AG04450 (cell line): ENCODE measurements at regions not wholly inside any gene's neighbourhood (a gene's known extent, or its start where the extent isn't known, plus 50 kb on each side); places are given as distances from the start of the nearest gene placed in this dataset.
A peak's percentile ranks its signal among the peaks of the same experiment; 100 is the strongest.
"Not testable (repeated sequence)": the region's sequence is repeated elsewhere in the genome, so short reads cannot be mapped to it uniquely, and the experiment has no call there.

ENCODE experiments used
- CTCF ChIA-PET: fragments of 300-600, 350-600 bp; formaldehyde crosslinking; extraction: SDS; loops from one replicate; lab custom pipeline; 2022; ENCODE audit warnings: antibody characterized with exemption, inconsistent platforms; lab: Charles Lee
- POLR2A ChIA-PET: fragments of 350-600 bp; formaldehyde crosslinking; extraction: SDS; loops from one replicate; lab custom pipeline; 2021; ENCODE audit warnings: antibody characterized with exemption, inconsistent platforms; lab: Yijun Ruan, JAX
- DNase-seq: peaks from one replicate; pipeline ENCODE4 v3.0.0-alpha.2; 2011; ENCODE audit warnings: low read depth, low spot score
- H3K27ac ChIP-seq: one replicate; pipeline ENCODE4 v1.5.1; 2012; ENCODE audit warnings: low read depth, low read length, control low read depth
- H3K27me3 ChIP-seq: one replicate; pipeline ENCODE4 v1.6.0; 2012; ENCODE audit warnings: low read length; ENCODE audit not compliant: control insufficient read depth, insufficient read depth
- H3K4me3 ChIP-seq: 2 replicates; pipeline ENCODE4 v1.5.1; 2011; ENCODE audit warnings: mild to moderate bottlenecking, low read depth, low read length, control low read depth
- H3K9me3 ChIP-seq: 2 replicates; pipeline ENCODE4 v1.5.1; 2012; ENCODE audit warnings: low read length; ENCODE audit not compliant: control insufficient read depth, insufficient read depth
- TF ChIP-seq, protein P1 (sequence below): IDR thresholded peaks from 2 replicates; pipeline ENCODE4 v1.5.1; 2011; ENCODE audit warnings: low read depth, low read length, control low read depth, inconsistent platforms

DNA sequence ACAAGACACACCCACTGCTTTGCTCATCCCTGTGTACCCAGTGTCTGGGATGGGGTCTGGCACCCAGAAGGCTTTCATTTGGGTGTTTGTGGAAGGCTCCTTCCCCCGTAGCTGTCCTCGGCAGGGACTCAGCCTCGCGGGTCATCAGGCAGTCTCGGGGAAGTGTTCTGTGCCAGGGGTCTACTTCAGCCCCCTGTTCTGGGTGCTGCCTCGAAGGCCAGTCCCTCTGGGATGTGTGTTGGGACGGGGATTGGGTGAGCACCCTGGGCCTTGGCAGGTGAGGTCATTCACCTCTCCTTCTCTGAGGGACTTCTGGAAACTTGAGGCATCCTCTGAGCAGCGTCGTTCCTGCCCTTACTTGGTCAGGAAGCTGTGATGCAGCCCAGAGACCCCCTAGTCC, 65.5 kb downstream of the RPUSD4 start:
- no peak for DNase-seq
- Histone ChIP-seq H3K9me3 (no peaks in the 10 kb centered on the region; the same call in 1 of the 2 replicates), H3K27me3 (peaks cover 52% of the 10 kb centered on the region), H3K27ac (no peak overlapping the region), H3K4me3 (no peak overlapping the region)
- TF ChIP-seq, protein P1, sequence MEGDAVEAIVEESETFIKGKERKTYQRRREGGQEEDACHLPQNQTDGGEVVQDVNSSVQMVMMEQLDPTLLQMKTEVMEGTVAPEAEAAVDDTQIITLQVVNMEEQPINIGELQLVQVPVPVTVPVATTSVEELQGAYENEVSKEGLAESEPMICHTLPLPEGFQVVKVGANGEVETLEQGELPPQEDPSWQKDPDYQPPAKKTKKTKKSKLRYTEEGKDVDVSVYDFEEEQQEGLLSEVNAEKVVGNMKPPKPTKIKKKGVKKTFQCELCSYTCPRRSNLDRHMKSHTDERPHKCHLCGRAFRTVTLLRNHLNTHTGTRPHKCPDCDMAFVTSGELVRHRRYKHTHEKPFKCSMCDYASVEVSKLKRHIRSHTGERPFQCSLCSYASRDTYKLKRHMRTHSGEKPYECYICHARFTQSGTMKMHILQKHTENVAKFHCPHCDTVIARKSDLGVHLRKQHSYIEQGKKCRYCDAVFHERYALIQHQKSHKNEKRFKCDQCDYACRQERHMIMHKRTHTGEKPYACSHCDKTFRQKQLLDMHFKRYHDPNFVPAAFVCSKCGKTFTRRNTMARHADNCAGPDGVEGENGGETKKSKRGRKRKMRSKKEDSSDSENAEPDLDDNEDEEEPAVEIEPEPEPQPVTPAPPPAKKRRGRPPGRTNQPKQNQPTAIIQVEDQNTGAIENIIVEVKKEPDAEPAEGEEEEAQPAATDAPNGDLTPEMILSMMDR, result no peak
- CTCF ChIA-PET, result interaction anchor here (1.1 kb wide), 1 partner anchor 17 kb away, joined by 13 read pairs; no protein-coding TSS in a partner anchor
- POLR2A ChIA-PET, result no interaction called here

DNA sequence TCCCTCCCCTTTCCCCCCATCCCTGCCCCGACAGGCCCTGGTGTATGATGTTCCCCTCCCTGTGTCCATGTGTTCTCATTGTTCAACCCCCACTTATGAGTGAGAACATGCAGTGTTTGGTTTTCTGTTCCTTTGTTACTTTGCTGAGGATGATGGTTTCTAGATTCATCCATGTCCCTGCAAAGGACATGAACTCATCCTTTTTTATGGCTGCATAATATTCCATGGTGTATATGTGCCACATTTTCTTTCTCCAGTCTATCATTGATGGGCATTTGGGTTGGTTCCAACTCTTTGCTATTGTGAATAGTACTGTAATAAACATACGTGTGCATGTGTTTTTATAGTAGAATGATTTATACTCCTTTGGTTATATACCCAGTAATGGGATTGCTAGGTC, 68.0 kb downstream of the RPUSD4 start:
- H3K27ac ChIP-seq, H3K4me3 ChIP-seq, H3K9me3 ChIP-seq, POLR2A ChIA-PET, CTCF ChIA-PET, DNase-seq: not testable (repeated sequence)
- H3K27me3 ChIP-seq, result peaks cover 42% of the 10 kb centered on the region

DNA sequence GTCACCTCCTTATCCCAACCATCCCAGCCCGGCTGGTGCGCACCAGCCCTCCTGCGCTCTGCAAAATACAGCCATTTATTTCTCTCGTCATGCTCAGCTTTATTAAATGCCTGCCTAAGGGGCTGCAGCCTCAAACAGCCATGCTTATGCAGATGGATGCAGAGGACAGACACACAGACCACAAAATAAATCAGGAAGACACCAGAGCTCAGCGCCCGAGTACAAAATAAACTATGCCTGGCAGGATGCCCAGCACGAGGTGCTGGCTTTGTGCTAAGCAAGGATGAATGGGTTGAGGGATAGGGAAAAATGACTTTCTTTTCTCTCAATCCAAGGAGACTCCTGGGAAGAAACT, 70.5 kb downstream of the RPUSD4 start:
- Histone ChIP-seq H3K27me3 (peaks cover 47% of the 10 kb centered on the region), H3K4me3 (no peak overlapping the region), H3K9me3 (no peaks in the 10 kb centered on the region; the same call in 1 of the 2 replicates), H3K27ac (peak overlapping the region; percentile 21)
- TF ChIP-seq, protein P1, result no peak
- ChIA-PET CTCF (interaction anchor here (0.5 to 1.8 kb wide), 3 partner anchors 25 to 218 kb away, joined by 5 to 7 read pairs (median 6); no protein-coding TSS in a partner anchor), POLR2A (interaction anchor here (0.7 to 2.4 kb wide), 8 partner anchors 9 to 238 kb away, joined by 3 to 11 read pairs (median 4); partner anchors contain the start of genes DCPS, FAM118B, PUS3 and RPUSD4)
- no peak for DNase-seq

DNA sequence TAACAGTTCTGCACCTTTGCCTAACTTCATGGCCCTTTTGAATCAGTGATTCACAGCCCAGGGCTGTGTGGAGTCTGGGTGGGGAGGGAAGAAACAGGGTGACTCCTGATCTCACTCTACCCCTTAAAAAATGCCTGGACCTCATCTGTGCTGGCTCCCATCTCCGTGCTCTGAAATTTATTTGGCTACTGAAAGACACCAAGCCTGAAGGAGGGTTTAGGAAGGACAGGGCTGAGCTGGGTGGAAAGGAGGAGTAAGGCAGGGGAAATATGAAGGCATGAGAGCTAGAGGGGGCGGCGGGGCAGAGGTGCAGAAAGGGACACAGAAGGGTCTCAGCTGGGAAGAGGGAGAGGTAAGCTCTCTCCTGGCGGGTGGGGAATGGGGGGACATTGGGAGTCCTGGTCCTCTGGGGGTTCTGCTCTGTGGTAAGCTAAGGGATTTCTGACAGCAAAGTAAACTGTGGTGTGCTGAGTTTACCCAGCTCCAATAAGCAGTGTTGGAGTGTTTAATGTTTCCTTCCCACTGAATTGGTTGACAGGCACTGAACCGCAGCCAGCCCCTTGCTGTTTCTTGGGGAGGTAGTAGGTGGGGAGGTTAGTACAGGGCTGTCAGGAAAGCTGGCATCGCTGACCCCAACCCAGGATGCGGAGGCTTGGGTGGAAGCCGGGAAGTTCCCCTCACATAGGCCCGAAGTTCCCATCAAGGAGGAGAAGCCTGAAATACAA, 71.1 kb downstream of the RPUSD4 start:
- DNase-seq, result no peak
- Histone ChIP-seq H3K27me3 (peaks cover 50% of the 10 kb centered on the region), H3K4me3 (no peak overlapping the region), H3K9me3 (no peaks in the 10 kb centered on the region; the same call in 1 of the 2 replicates), H3K27ac (peak overlapping the region; percentile 21)
- CTCF ChIA-PET, result interaction anchor here (0.5 to 1.8 kb wide), 5 partner anchors 23 to 217 kb away, joined by 3 to 7 read pairs (median 5); partner anchors contain the start of gene VSIG10L2
- POLR2A ChIA-PET, result interaction anchor here (0.9 to 2.4 kb wide), 7 partner anchors 9 to 237 kb away, joined by 3 to 11 read pairs (median 5); partner anchors contain the start of genes DCPS, FAM118B, PUS3 and RPUSD4
- TF ChIP-seq, protein P1, result no peak

DNA sequence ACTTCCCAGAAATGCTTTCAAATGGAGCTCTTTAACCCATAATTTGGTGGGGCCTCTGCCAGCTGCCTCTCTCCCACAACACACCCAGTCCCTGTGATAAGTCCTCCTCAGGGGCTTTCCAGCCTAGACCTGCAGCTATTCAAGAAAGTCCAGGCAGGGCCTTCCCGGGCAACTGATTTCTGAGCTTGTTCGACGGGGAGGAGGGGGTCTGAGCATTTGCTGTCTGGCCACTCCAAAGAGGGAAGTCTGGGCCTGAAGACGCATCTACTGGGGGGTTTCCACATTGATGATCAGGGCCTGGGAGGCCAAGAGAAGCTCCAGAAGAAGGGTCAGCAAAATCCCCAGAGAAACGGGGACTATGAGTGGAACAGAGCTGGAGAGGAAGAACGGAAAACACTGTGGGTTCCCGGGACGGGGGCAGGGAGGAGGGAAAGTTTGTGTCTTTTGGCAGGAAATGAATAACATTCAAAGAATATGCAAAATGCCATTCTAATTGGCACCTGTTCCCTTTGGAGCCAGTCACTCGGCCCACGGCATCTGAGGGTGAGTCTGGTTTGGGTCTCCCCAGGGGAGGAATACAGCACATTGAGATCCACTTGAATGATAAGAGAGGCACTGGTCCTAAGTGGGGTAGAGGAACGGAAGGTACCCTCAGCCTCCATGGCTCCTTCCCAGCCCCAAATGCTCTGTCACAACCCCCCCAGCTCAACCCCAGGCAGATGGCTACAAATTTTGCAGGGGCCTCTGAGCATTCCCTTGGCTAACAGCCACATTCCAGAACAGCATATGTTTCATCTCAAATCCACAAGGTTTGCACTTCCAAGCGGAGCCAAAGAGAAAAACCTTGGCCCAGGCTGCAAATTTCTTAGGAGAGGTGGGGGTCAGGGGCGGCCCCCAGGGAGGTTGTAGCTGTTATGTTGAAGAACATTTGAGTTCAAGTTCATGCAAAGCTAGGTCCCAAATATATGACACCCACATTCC, 72.0 kb downstream of the RPUSD4 start:
- TF ChIP-seq, protein P1, result no peak
- POLR2A ChIA-PET, result interaction anchor here (0.7 to 2.4 kb wide), 5 partner anchors 9 to 164 kb away, joined by 3 to 11 read pairs (median 5); partner anchors contain the start of gene DCPS
- H3K27ac ChIP-seq, result no peak overlapping the region
- H3K27me3 ChIP-seq, result peaks cover 54% of the 10 kb centered on the region
- H3K4me3 ChIP-seq, result no peak overlapping the region
- H3K9me3 ChIP-seq, result no peaks in the 10 kb centered on the region
- DNase-seq, result no peak
- CTCF ChIA-PET, result interaction anchor here (0.7 to 1.8 kb wide), 5 partner anchors 9 to 216 kb away, joined by 3 to 7 read pairs (median 3); no protein-coding TSS in a partner anchor
